HUES48 (cell line): ENCODE measurements at regions not wholly inside any gene's neighbourhood (a gene's known extent, or its start where the extent isn't known, plus 50 kb on each side); places are given as distances from the start of the nearest gene placed in this dataset.

Experiments used
- H3K27ac ChIP-seq: one replicate; pipeline ENCODE4 v1.7.0; 2013; ENCODE audit warnings: low read depth, low read length, inconsistent platforms
- H3K27me3 ChIP-seq: 2 replicates; pipeline ENCODE4 v1.6.1; 2013; ENCODE audit warnings: mild to moderate bottlenecking, low read length; ENCODE audit not compliant: control insufficient read depth, insufficient read depth
- H3K36me3 ChIP-seq: 2 replicates; pipeline ENCODE4 v1.6.1; 2013; ENCODE audit warnings: low read length; ENCODE audit not compliant: control insufficient read depth, insufficient read depth
- H3K4me1 ChIP-seq: 2 replicates; pipeline ENCODE4 v1.6.1; 2013; ENCODE audit warnings: mild to moderate bottlenecking, low read length; ENCODE audit not compliant: control insufficient read depth, insufficient read depth
- H3K4me3 ChIP-seq: 2 replicates; pipeline ENCODE4 v1.5.1; 2013; ENCODE audit warnings: mild to moderate bottlenecking, low read depth, low read length
- H3K9ac ChIP-seq: 2 replicates; pipeline ENCODE4 v1.6.1; 2013; ENCODE audit warnings: mild to moderate bottlenecking, low read depth, low read length, moderate library complexity
- H3K9me3 ChIP-seq: 2 replicates; pipeline ENCODE4 v1.6.1; 2013; ENCODE audit warnings: low read length; ENCODE audit not compliant: control insufficient read depth, insufficient read depth

GRCh38 chr4:159481936-159482335 lies 379.1 kb downstream of the RAPGEF2 start:
- no peak overlapping the region for H3K27ac ChIP-seq
- no peaks in the 10 kb centered on the region for H3K36me3 ChIP-seq
- H3K4me1 ChIP-seq, result peaks cover 14% of the 10 kb centered on the region; the same call in 1 of the 2 replicates
- no peak overlapping the region for H3K9ac ChIP-seq
- no peak overlapping the region for H3K4me3 ChIP-seq
- H3K27me3 ChIP-seq, result no peaks in the 10 kb centered on the region
- no peaks in the 10 kb centered on the region for H3K9me3 ChIP-seq

- Histone ChIP-seq H3K27ac (no peak overlapping the region), H3K9ac (no peak overlapping the region), H3K4me1 (peaks cover 14% of the 10 kb centered on the region; the same call in 1 of the 2 replicates), H3K9me3 (no peaks in the 10 kb centered on the region), H3K27me3 (no peaks in the 10 kb centered on the region), H3K36me3 (no peaks in the 10 kb centered on the region), H3K4me3 (no peak overlapping the region)
These were observed 380.4 kb downstream of the RAPGEF2 start for GRCh38 chr4:159483110-159483781.

GRCh38 chr4:159483782-159484741 lies 381.2 kb downstream of the RAPGEF2 start:
- Histone ChIP-seq H3K27ac (no peak overlapping the region), H3K9ac (no peak overlapping the region), H3K4me1 (peaks cover 14% of the 10 kb centered on the region; the same call in 1 of the 2 replicates), H3K27me3 (no peaks in the 10 kb centered on the region), H3K4me3 (no peak overlapping the region), H3K9me3 (no peaks in the 10 kb centered on the region), H3K36me3 (no peaks in the 10 kb centered on the region)

- Histone ChIP-seq H3K27me3 (no peaks in the 10 kb centered on the region), H3K27ac (no peak overlapping the region), H3K4me3 (no peak overlapping the region), H3K9ac (no peak overlapping the region), H3K4me1 (peaks cover 14% of the 10 kb centered on the region; the same call in 1 of the 2 replicates), H3K36me3 (no peaks in the 10 kb centered on the region), H3K9me3 (no peaks in the 10 kb centered on the region)
These were observed 382.0 kb downstream of the RAPGEF2 start for GRCh38 chr4:159484864-159485263.

- Histone ChIP-seq H3K4me1 (peaks cover 14% of the 10 kb centered on the region; the same call in 1 of the 2 replicates), H3K27me3 (no peaks in the 10 kb centered on the region), H3K4me3 (no peak overlapping the region), H3K9ac (no peak overlapping the region), H3K36me3 (no peaks in the 10 kb centered on the region), H3K9me3 (peaks cover 13% of the 10 kb centered on the region), H3K27ac (no peak overlapping the region)
These were observed 384.4 kb downstream of the RAPGEF2 start for GRCh38 chr4:159487284-159487747.

- Histone ChIP-seq H3K4me3 (no peak overlapping the region), H3K27me3 (no peaks in the 10 kb centered on the region), H3K9me3 (peaks cover 25% of the 10 kb centered on the region), H3K36me3 (no peaks in the 10 kb centered on the region), H3K9ac (no peak overlapping the region), H3K4me1 (peaks cover 10% of the 10 kb centered on the region; the same call in 1 of the 2 replicates), H3K27ac (no peak overlapping the region)
These were observed 386.8 kb downstream of the RAPGEF2 start for GRCh38 chr4:159489646-159490045.

GRCh38 chr4:159495515-159496236 lies 392.8 kb downstream of the RAPGEF2 start:
- Histone ChIP-seq H3K27ac (no peak overlapping the region), H3K4me1 (no peaks in the 10 kb centered on the region), H3K9me3 (peaks cover 25% of the 10 kb centered on the region), H3K4me3 (no peak overlapping the region), H3K9ac (no peak overlapping the region), H3K36me3 (no peaks in the 10 kb centered on the region), H3K27me3 (no peaks in the 10 kb centered on the region)

- H3K4me1 ChIP-seq, result no peaks in the 10 kb centered on the region
- H3K27ac ChIP-seq, result no peak overlapping the region
- no peaks in the 10 kb centered on the region for H3K27me3 ChIP-seq
- no peak overlapping the region for H3K4me3 ChIP-seq
- no peak overlapping the region for H3K9ac ChIP-seq
- peaks cover 23% of the 10 kb centered on the region for H3K9me3 ChIP-seq
- no peaks in the 10 kb centered on the region for H3K36me3 ChIP-seq
These were observed 393.4 kb downstream of the RAPGEF2 start for GRCh38 chr4:159496248-159496647.

GRCh38 chr4:159497936-159498335 lies 395.1 kb downstream of the RAPGEF2 start:
- Histone ChIP-seq H3K27ac (no peak overlapping the region), H3K4me3 (no peak overlapping the region), H3K27me3 (no peaks in the 10 kb centered on the region), H3K36me3 (no peaks in the 10 kb centered on the region), H3K9me3 (peaks cover 6% of the 10 kb centered on the region; the same call in 1 of the 2 replicates), H3K9ac (no peak overlapping the region), H3K4me1 (peaks cover 4% of the 10 kb centered on the region)

- H3K27me3 ChIP-seq, result no peaks in the 10 kb centered on the region
- H3K9me3 ChIP-seq, result peaks cover under 1% of the 10 kb centered on the region; the same call in 1 of the 2 replicates
- H3K4me3 ChIP-seq, result no peak overlapping the region
- H3K9ac ChIP-seq, result no peak overlapping the region
- H3K27ac ChIP-seq, result no peak overlapping the region
- peaks cover 10% of the 10 kb centered on the region for H3K4me1 ChIP-seq
- no peaks in the 10 kb centered on the region for H3K36me3 ChIP-seq
These were observed 395.7 kb downstream of the RAPGEF2 start for GRCh38 chr4:159498446-159499115.
